Urinary bladder (tissue), 3 donors: ENCODE measurements at regions not wholly inside any gene's neighbourhood (a gene's known extent, or its start where the extent isn't known, plus 50 kb on each side); places are given as distances from the start of the nearest gene placed in this dataset.
"Not testable (repeated sequence)": the region's sequence is repeated elsewhere in the genome, so short reads cannot be mapped to it uniquely, and the experiment has no call there.

Source experiments
- DNase-seq: peaks from one replicate; pipeline ENCODE4 v3.0.0-alpha.2; 2015; ENCODE audit errors: extremely low spot score
- H3K27ac ChIP-seq: one replicate; pipeline ENCODE4 v1.5.1; 2013; ENCODE audit warnings: low read depth, mild to moderate bottlenecking, moderate library complexity
- H3K36me3 ChIP-seq: one replicate; pipeline ENCODE4 v1.6.1; 2013; ENCODE audit warnings: mild to moderate bottlenecking, moderate library complexity; ENCODE audit not compliant: insufficient read depth
- H3K4me1 ChIP-seq: one replicate; pipeline ENCODE4 v1.6.1; 2013; ENCODE audit warnings: mild to moderate bottlenecking, moderate library complexity; ENCODE audit not compliant: insufficient read depth
- H3K4me3 ChIP-seq: one replicate; pipeline ENCODE4 v1.5.1; 2013; ENCODE audit warnings: low read depth, low read length
- WGBS: extraction: QIAGEN DNeasy Blood & Tissue Kit; methylation state at CpG from one replicate; pipeline ENCODE4 v1.1.7; 2013; 5-methylcytosine and 5-hydroxymethylcytosine counted together
- donor health status: healthy with polysubstance abuse.
- donor health status: healthy.

GRCh38 chr6:105676857-105677256 is 274.0 kb upstream of the PREP start:
- no peak overlapping the region for H3K4me3 ChIP-seq
- H3K36me3 ChIP-seq = no peaks in the 10 kb centered on the region
- no peak for DNase-seq
- peaks cover 1% of the 10 kb centered on the region for H3K4me1 ChIP-seq
- H3K27ac ChIP-seq = no peak overlapping the region
- WGBS = 91% methylated on average over 3 of the region's 3 CpGs

- WGBS = 36% methylated on average over 5 of the region's 5 CpGs
- H3K27ac ChIP-seq = no peak overlapping the region
- H3K4me3 ChIP-seq = no peak overlapping the region
- DNase-seq = no peak
- no peaks in the 10 kb centered on the region for H3K36me3 ChIP-seq
- H3K4me1 ChIP-seq = peaks cover 1% of the 10 kb centered on the region
These were observed 273.0 kb upstream of the PREP start for GRCh38 chr6:105675715-105676397.

- not testable (repeated sequence) for DNase-seq, H3K4me3 ChIP-seq, H3K36me3 ChIP-seq, H3K4me1 ChIP-seq, H3K27ac ChIP-seq
- 84% methylated on average over 2 of the region's 2 CpGs for WGBS
These were observed 270.1 kb upstream of the PREP start for GRCh38 chr6:105672856-105673538.

GRCh38 chr6:105669232-105669631 is 266.4 kb upstream of the PREP start:
- no peak overlapping the region for H3K27ac ChIP-seq
- H3K36me3 ChIP-seq = no peaks in the 10 kb centered on the region
- WGBS = 78% methylated on average over 5 of the region's 5 CpGs
- no peak for DNase-seq
- no peaks in the 10 kb centered on the region for H3K4me1 ChIP-seq
- no peak overlapping the region for H3K4me3 ChIP-seq

- H3K4me1 ChIP-seq = no peaks in the 10 kb centered on the region
- WGBS = 97% methylated on average over 12 of the region's 12 CpGs
- no peak overlapping the region for H3K4me3 ChIP-seq
- no peaks in the 10 kb centered on the region for H3K36me3 ChIP-seq
- DNase-seq = no peak
- H3K27ac ChIP-seq = no peak overlapping the region
These were observed 264.2 kb upstream of the PREP start for GRCh38 chr6:105667056-105667455.

GRCh38 chr6:105664931-105665330 is 262.0 kb upstream of the PREP start:
- DNase-seq = no peak
- WGBS = 64% methylated on average over 2 of the region's 2 CpGs
- Histone ChIP-seq H3K27ac (no peak overlapping the region), H3K4me3 (no peak overlapping the region), H3K4me1 (no peaks in the 10 kb centered on the region), H3K36me3 (no peaks in the 10 kb centered on the region)

- H3K4me1 ChIP-seq = no peaks in the 10 kb centered on the region
- H3K36me3 ChIP-seq = no peaks in the 10 kb centered on the region
- WGBS = 78% methylated on average over 2 of the region's 2 CpGs
- H3K27ac ChIP-seq = no peak overlapping the region
- DNase-seq = no peak
- no peak overlapping the region for H3K4me3 ChIP-seq
These were observed 249.1 kb upstream of the PREP start for GRCh38 chr6:105651969-105652368.

- Histone ChIP-seq H3K4me1 (no peaks in the 10 kb centered on the region), H3K36me3 (no peaks in the 10 kb centered on the region), H3K27ac (no peak overlapping the region), H3K4me3 (no peak overlapping the region)
- no peak for DNase-seq
- 91% methylated on average over 1 of the region's 1 CpG for WGBS
These were observed 247.5 kb upstream of the PREP start for GRCh38 chr6:105650347-105650746.

GRCh38 chr6:105649192-105649591 is 246.3 kb upstream of the PREP start:
- WGBS = 95% methylated on average over 1 of the region's 1 CpG
- Histone ChIP-seq H3K36me3 (no peaks in the 10 kb centered on the region), H3K4me1 (no peaks in the 10 kb centered on the region), H3K4me3 (no peak overlapping the region), H3K27ac (no peak overlapping the region)
- DNase-seq = no peak

- Histone ChIP-seq H3K36me3 (no peaks in the 10 kb centered on the region), H3K4me1 (no peaks in the 10 kb centered on the region), H3K4me3 (no peak overlapping the region), H3K27ac (no peak overlapping the region)
- DNase-seq = no peak
- WGBS = 81% methylated on average over 4 of the region's 4 CpGs
These were observed 245.4 kb upstream of the PREP start for GRCh38 chr6:105648276-105648675.

- WGBS = 85% methylated on average over 5 of the region's 5 CpGs
- no peak overlapping the region for H3K27ac ChIP-seq
These were observed 243.5 kb upstream of the PREP start for GRCh38 chr6:105646391-105646867.

GRCh38 chr6:105645958-105646357 is 243.1 kb upstream of the PREP start:
- H3K36me3 ChIP-seq = no peaks in the 10 kb centered on the region
- H3K4me1 ChIP-seq = no peaks in the 10 kb centered on the region
- H3K4me3 ChIP-seq = no peak overlapping the region
- WGBS = 43% methylated on average over 3 of the region's 3 CpGs
- DNase-seq = no peak
- no peak overlapping the region for H3K27ac ChIP-seq

More at GRCh38 chr6:105646391-105646867, 243.5 kb upstream of the PREP start:
- Histone ChIP-seq H3K4me3 (no peak overlapping the region), H3K36me3 (no peaks in the 10 kb centered on the region), H3K4me1 (no peaks in the 10 kb centered on the region)
- no peak for DNase-seq

GRCh38 chr6:105645156-105645555 is 242.3 kb upstream of the PREP start:
- WGBS = 38% methylated on average over 1 of the region's 1 CpG
- no peaks in the 10 kb centered on the region for H3K36me3 ChIP-seq
- no peak for DNase-seq
- H3K27ac ChIP-seq = no peak overlapping the region
- H3K4me1 ChIP-seq = no peaks in the 10 kb centered on the region
- no peak overlapping the region for H3K4me3 ChIP-seq

- Histone ChIP-seq H3K36me3 (no peaks in the 10 kb centered on the region), H3K4me3 (no peak overlapping the region), H3K27ac (no peak overlapping the region), H3K4me1 (no peaks in the 10 kb centered on the region)
- 81% methylated on average over 3 of the region's 3 CpGs for WGBS
- DNase-seq = no peak
These were observed 241.8 kb upstream of the PREP start for GRCh38 chr6:105644691-105645090.
